ENCODE measurements at regions not wholly inside any gene's neighbourhood (a gene's known extent, or its start where the extent isn't known, plus 50 kb on each side); places are given as distances from the start of the nearest gene placed in this dataset.

DNA sequence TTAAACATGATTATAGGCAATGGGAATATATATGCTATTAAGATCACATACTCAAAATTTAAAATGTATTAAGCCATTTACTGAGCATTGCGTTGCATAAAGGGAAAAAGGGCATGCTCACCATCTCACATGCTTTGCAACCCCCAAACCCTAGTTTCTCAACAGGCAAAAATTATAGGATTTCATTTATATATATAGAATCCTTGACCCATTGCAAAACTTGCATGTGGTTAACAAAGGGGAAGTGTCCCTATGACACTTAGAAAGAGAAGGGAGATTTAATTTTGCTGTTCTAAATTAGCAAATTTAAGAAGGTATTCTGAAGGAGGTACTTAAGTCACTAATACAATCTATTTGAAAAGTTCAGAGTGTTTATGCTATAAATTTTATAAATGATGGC is 837.8 kb downstream of the DIPK2A start:
- Mint-ChIP-seq H3K9me3 (no peaks in the 10 kb centered on the region), H3K27ac (no peak overlapping the region), H3K4me3 (no peak overlapping the region), H3K36me3 (ENCODE audit: insufficient read depth in 1 of 3, low read depth in 3 of 3) (no peaks in the 10 kb centered on the region), H3K4me1 (peaks cover 4% of the 10 kb centered on the region in 2 experiments; a peak in 2 of 4 replicates), H3K27me3 (ENCODE audit: low read depth) (no peaks in the 10 kb centered on the region; the same call in 1 of the 2 replicates)
- no peak overlapping the region for H4K8ac ChIP-seq (replicated peaks; ENCODE audit: insufficient read length, low read depth, low read length)
- no peaks in the 10 kb centered on the region for H3K79me2 ChIP-seq (ENCODE audit: insufficient read depth, low read length)
- H3K4me1 ChIP-seq (ENCODE audit: insufficient read depth, low read length): no peaks in the 10 kb centered on the region; the same call in 1 of the 2 replicates
- no peak overlapping the region for H3T11ph ChIP-seq (ENCODE audit: low read length)
- no peak overlapping the region for H3K4ac ChIP-seq (ENCODE audit: low read depth, low read length)
- H3K27ac ChIP-seq (ENCODE audit: insufficient read length, low read depth, low read length): no peak overlapping the region
- H2AK5ac ChIP-seq (ENCODE audit: insufficient read length, low read length): no peak overlapping the region
- TF ChIP-seq, protein P1, sequence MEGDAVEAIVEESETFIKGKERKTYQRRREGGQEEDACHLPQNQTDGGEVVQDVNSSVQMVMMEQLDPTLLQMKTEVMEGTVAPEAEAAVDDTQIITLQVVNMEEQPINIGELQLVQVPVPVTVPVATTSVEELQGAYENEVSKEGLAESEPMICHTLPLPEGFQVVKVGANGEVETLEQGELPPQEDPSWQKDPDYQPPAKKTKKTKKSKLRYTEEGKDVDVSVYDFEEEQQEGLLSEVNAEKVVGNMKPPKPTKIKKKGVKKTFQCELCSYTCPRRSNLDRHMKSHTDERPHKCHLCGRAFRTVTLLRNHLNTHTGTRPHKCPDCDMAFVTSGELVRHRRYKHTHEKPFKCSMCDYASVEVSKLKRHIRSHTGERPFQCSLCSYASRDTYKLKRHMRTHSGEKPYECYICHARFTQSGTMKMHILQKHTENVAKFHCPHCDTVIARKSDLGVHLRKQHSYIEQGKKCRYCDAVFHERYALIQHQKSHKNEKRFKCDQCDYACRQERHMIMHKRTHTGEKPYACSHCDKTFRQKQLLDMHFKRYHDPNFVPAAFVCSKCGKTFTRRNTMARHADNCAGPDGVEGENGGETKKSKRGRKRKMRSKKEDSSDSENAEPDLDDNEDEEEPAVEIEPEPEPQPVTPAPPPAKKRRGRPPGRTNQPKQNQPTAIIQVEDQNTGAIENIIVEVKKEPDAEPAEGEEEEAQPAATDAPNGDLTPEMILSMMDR (conservative IDR thresholded peaks at IDR 0.05): no peak
- H2BK20ac ChIP-seq (ENCODE audit: low read depth, low read length, poor library complexity, severe bottlenecking): no peak overlapping the region
- H3K56ac ChIP-seq (ENCODE audit: insufficient read length, low read depth, low read length): no peak overlapping the region
- no peaks in the 10 kb centered on the region for H3K27me3 ChIP-seq (ENCODE audit: insufficient read depth, low read length)
- DNase-seq: no peak
- H2BK5ac ChIP-seq (ENCODE audit: insufficient read length, low read length): no peak overlapping the region
- no peaks in the 10 kb centered on the region for H4K20me1 ChIP-seq (ENCODE audit: control insufficient read depth, insufficient read depth, insufficient read length)
- H3K23me2 ChIP-seq (ENCODE audit: insufficient read length, low read depth, low read length, poor library complexity, severe bottlenecking): no peaks in the 10 kb centered on the region
- H3K14ac ChIP-seq (ENCODE audit: insufficient read depth, low read length): no peak overlapping the region
- H2BK120ac ChIP-seq (ENCODE audit: low read depth, low read length, poor library complexity, severe bottlenecking): no peak overlapping the region
- no peaks in the 10 kb centered on the region for H3K9me3 ChIP-seq (ENCODE audit: control insufficient read depth, low read depth, low read length)
- H4K91ac ChIP-seq (ENCODE audit: insufficient read length, low read depth, low read length): no peak overlapping the region
- H3K18ac ChIP-seq (ENCODE audit: insufficient read length, low read depth, low read length): no peak overlapping the region
- no peak overlapping the region for H2BK15ac ChIP-seq (ENCODE audit: low read depth, low read length)
- no peak overlapping the region for H2AFZ ChIP-seq (ENCODE audit: low read length)
- no peak overlapping the region for H3K4me2 ChIP-seq (ENCODE audit: insufficient read depth, insufficient read length, low read length)
- H3K79me1 ChIP-seq (ENCODE audit: insufficient read depth, low read depth, low read length, poor library complexity, severe bottlenecking): no peaks in the 10 kb centered on the region
- no peak overlapping the region for H4K5ac ChIP-seq (ENCODE audit: insufficient read length, low read depth, low read length)
- no peak overlapping the region for H3K9ac ChIP-seq (ENCODE audit: extremely low read depth, insufficient read length, low read length)
- no peak overlapping the region for H2BK12ac ChIP-seq (ENCODE audit: insufficient read length, low read depth, low read length)
- no CpG with 5 or more reads among the region's 1 CpG for WGBS (ENCODE audit: extremely low coverage, insufficient read length, low lambda C conversion rate)
- no peak overlapping the region for H3K23ac ChIP-seq (ENCODE audit: insufficient read length, low read depth, low read length)

Data from H9 (cell line).